Neuronal stem cell (in vitro differentiated cells): ENCODE measurements at regions not wholly inside any gene's neighbourhood (a gene's known extent, or its start where the extent isn't known, plus 50 kb on each side); places are given as distances from the start of the nearest gene placed in this dataset.
A peak's percentile ranks its signal among the peaks of the same experiment; 100 is the strongest.

Experiments
- DNase-seq: peaks from one replicate; pipeline ENCODE4 v3.0.0-alpha.2; 2013; ENCODE audit warnings: low spot score
- H2AFZ ChIP-seq: one replicate; pipeline ENCODE4 v1.6.1; 2013; ENCODE audit warnings: mild to moderate bottlenecking, low read length, inconsistent platforms
- H2AK5ac ChIP-seq: 2 replicates; pipeline ENCODE4 v1.6.1; 2013; ENCODE audit warnings: low read depth, mild to moderate bottlenecking, inconsistent platforms, low read length, moderate library complexity, mixed read lengths
- H2BK120ac ChIP-seq: 2 replicates; pipeline ENCODE4 v1.6.1; 2013; ENCODE audit warnings: low read depth, mild to moderate bottlenecking, inconsistent platforms, low read length, moderate library complexity, mixed read lengths
- H2BK12ac ChIP-seq: one replicate; pipeline ENCODE4 v1.6.1; 2013; ENCODE audit warnings: low read length, inconsistent platforms
- H2BK15ac ChIP-seq: 2 replicates; pipeline ENCODE4 v1.6.1; 2013; ENCODE audit warnings: mild to moderate bottlenecking, low read length, inconsistent platforms, mixed read lengths
- H2BK5ac ChIP-seq: one replicate; pipeline ENCODE4 v1.6.1; 2013; ENCODE audit warnings: inconsistent platforms, mild to moderate bottlenecking, low read length, moderate library complexity
- H3K14ac ChIP-seq: one replicate; pipeline ENCODE4 v1.6.1; 2013; ENCODE audit warnings: low read length, inconsistent platforms
- H3K18ac ChIP-seq: 2 replicates; pipeline ENCODE4 v1.6.1; 2013; ENCODE audit warnings: low read length, inconsistent platforms
- H3K23ac ChIP-seq: 2 replicates; pipeline ENCODE4 v1.6.1; 2013; ENCODE audit warnings: low read depth, mild to moderate bottlenecking, mixed read lengths, low read length, inconsistent platforms; ENCODE audit not compliant: poor library complexity
- H3K27ac ChIP-seq: replicated peaks from 3 replicates; pipeline ENCODE4 v1.5.1; 2013; ENCODE audit warnings: low read length, inconsistent platforms
- H3K27me3 ChIP-seq, 3 experiments: 2 replicates each; pipeline ENCODE4 v1.6.1; 2013; ENCODE audit warnings: low read length in 3 of 3, mild to moderate bottlenecking in 2 of 3, inconsistent platforms in 1 of 3, low read depth in 1 of 3, mixed read lengths in 1 of 3, moderate library complexity in 1 of 3; ENCODE audit not compliant: control insufficient read depth in 3 of 3, insufficient read depth in 3 of 3
- H3K36me3 ChIP-seq, 2 donors: replicated peaks in 1 of 2; 2 replicates each; pipeline ENCODE4 v1.6.1; 2013; ENCODE audit warnings: low read length in 2 of 2; ENCODE audit not compliant: control insufficient read depth in 2 of 2, insufficient read depth in 2 of 2
- H3K4ac ChIP-seq: 2 replicates; pipeline ENCODE4 v1.6.1; 2013; ENCODE audit warnings: inconsistent platforms, mild to moderate bottlenecking, low read length, moderate library complexity
- H3K4me1 ChIP-seq, 2 donors: 1 replicate in 1 of 2; 2 replicates in 1 of 2; pipeline ENCODE4 v1.6.1; 2013; ENCODE audit warnings: low read length in 2 of 2, low read depth in 1 of 2; ENCODE audit not compliant: control insufficient read depth in 2 of 2, insufficient read depth in 1 of 2
- H3K4me2 ChIP-seq: one replicate; pipeline ENCODE4 v1.6.1; 2013; ENCODE audit warnings: mild to moderate bottlenecking, low read length, inconsistent platforms; ENCODE audit not compliant: insufficient read depth, poor library complexity, severe bottlenecking
- H3K4me3 ChIP-seq, 2 donors: 2 replicates each; pipeline ENCODE4 v1.5.1; 2013; ENCODE audit warnings: low read length in 2 of 2, mild to moderate bottlenecking in 2 of 2, inconsistent platforms in 1 of 2, moderate library complexity in 1 of 2
- H3K79me1 ChIP-seq: one replicate; pipeline ENCODE4 v1.6.1; 2013; ENCODE audit warnings: low read depth, mild to moderate bottlenecking, inconsistent platforms, low read length, moderate library complexity
- H3K9ac ChIP-seq: one replicate; pipeline ENCODE4 v1.6.1; 2013; ENCODE audit warnings: mild to moderate bottlenecking, low read depth, low read length, inconsistent platforms; ENCODE audit not compliant: poor library complexity
- H3K9me3 ChIP-seq, 2 donors: replicated peaks in 1 of 2; 2 replicates each; pipeline versions ENCODE3 to v1.6.1; 2013; ENCODE audit warnings: low read length in 2 of 2, mild to moderate bottlenecking in 2 of 2, inconsistent platforms in 1 of 2, low read depth in 1 of 2, mixed read lengths in 1 of 2, moderate library complexity in 1 of 2; ENCODE audit not compliant: control insufficient read depth in 2 of 2, insufficient read depth in 1 of 2
- H4K8ac ChIP-seq: one replicate; pipeline ENCODE4 v1.6.1; 2013; ENCODE audit warnings: low read depth, mild to moderate bottlenecking, inconsistent platforms, low read length, moderate library complexity
- H4K91ac ChIP-seq: one replicate; pipeline ENCODE4 v1.6.1; 2013; ENCODE audit warnings: low read length, low read depth, mild to moderate bottlenecking, inconsistent platforms; ENCODE audit not compliant: poor library complexity
- WGBS, 2 donors: extraction: QIAGEN DNeasy Blood & Tissue Kit; methylation state at CpG; one replicate each; pipeline ENCODE4 v1.1.7; 2013; ENCODE audit warnings: missing lambda C conversion rate in 2 of 2, mixed read lengths in 1 of 2; ENCODE audit not compliant: insufficient read length in 2 of 2, insufficient replicate concordance in 1 of 2; ENCODE audit errors: extremely low coverage in 2 of 2; 5-methylcytosine and 5-hydroxymethylcytosine counted together

DNA sequence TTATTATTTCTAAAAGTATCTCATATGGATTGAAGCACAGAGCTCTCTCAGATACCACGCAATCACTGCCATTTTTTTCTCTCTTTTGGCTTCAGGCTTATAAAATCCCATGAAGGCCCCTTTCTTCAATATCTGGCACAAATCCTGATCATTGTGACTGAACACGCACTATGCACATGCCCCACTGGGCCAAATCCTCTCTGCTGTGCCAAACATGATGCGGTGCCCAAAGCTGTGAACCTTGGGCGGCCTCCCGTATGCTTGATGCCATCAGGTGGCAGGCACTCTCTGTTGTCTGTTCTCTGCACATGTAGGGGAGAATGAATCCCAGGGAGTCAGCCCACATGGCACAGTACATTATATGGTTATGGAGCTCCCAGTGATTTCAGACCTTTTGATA is 375.0 kb upstream of the RGMB start:
- Histone ChIP-seq H3K9ac (no peak overlapping the region), H3K4me3 (no peak overlapping the region), H2BK5ac (no peak overlapping the region), H3K4me1 (no peaks in the 10 kb centered on the region), H2BK15ac (no peak overlapping the region), H3K9me3 (peaks cover 0 to 2% of the 10 kb centered on the region in 2 donors), H3K4ac (no peak overlapping the region), H2AK5ac (no peak overlapping the region), H2AFZ (peak overlapping the region; percentile 23), H3K27me3 (no peaks in the 10 kb centered on the region), H3K79me1 (no peaks in the 10 kb centered on the region), H3K4me2 (no peak overlapping the region), H3K18ac (peak overlapping the region; percentile 79), H3K14ac (no peak overlapping the region), H3K27ac (no peak overlapping the region), H2BK120ac (no peak overlapping the region), H3K23ac (no peak overlapping the region), H4K91ac (no peak overlapping the region), H2BK12ac (no peak overlapping the region), H4K8ac (no peak overlapping the region), H3K36me3 (no peaks in the 10 kb centered on the region)
- DNase-seq = no peak
- no CpG with 5 or more reads among the region's 5 CpGs for WGBS, 2 donors

DNA sequence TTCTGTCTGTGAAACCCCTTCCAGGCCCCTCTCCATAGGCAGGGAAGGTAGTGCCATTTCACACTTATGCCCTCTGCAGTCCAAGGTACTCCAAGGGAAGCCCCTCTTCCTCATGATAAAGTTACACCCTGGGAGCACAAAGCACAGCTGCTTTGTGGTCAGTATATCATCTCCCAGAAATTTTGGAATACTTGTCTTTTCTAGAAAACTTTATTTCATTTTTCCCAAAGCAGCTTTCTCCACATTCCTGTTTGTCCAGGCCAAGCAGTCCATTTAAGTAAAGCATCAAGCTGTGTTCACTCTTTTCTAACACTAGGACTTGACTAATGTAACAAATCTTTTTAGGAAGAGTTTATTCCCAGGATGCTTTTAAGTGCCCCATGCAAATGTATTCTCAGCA is 371.8 kb upstream of the RGMB start:
- Histone ChIP-seq H2AK5ac (no peak overlapping the region), H3K4me1 (no peaks in the 10 kb centered on the region), H3K27me3 (no peaks in the 10 kb centered on the region), H2BK15ac (no peak overlapping the region), H3K4me3 (no peak overlapping the region), H2BK120ac (no peak overlapping the region), H2BK5ac (no peak overlapping the region), H2AFZ (peak overlapping the region; percentile 35), H3K4ac (no peak overlapping the region), H3K18ac (no peak overlapping the region), H2BK12ac (no peak overlapping the region), H3K14ac (no peak overlapping the region), H4K8ac (no peak overlapping the region), H4K91ac (no peak overlapping the region), H3K27ac (no peak overlapping the region), H3K23ac (no peak overlapping the region), H3K9me3 (no peaks in the 10 kb centered on the region), H3K36me3 (no peaks in the 10 kb centered on the region), H3K79me1 (no peaks in the 10 kb centered on the region), H3K4me2 (no peak overlapping the region), H3K9ac (no peak overlapping the region)
- DNase-seq = no peak

DNA sequence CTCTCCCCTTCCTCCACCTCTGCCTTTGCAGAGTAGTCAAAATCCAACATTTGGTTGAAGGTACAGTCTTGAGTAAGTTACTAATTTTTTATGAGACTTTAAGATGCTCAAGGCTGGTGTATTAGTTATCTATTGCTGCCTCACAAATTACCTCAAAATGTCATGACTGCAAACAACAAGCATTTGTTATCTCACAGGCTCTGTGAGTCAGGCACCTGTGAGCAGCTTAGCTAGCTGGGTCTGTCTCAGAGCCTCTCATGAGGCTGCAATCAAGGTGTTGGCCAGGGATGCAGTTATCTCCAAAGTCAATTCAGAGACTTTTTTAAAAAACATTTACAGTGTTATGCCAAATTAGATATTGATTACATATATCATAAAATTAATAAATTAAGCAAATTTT is 371.3 kb upstream of the RGMB start:
- Histone ChIP-seq H3K27ac (no peak overlapping the region), H2BK15ac (no peak overlapping the region), H2AK5ac (no peak overlapping the region), H3K4me3 (no peak overlapping the region), H3K36me3 (no peaks in the 10 kb centered on the region), H3K9ac (no peak overlapping the region), H2BK5ac (no peak overlapping the region), H3K79me1 (no peaks in the 10 kb centered on the region), H3K4me1 (no peaks in the 10 kb centered on the region), H3K23ac (no peak overlapping the region), H2BK120ac (no peak overlapping the region), H3K4me2 (no peak overlapping the region), H2AFZ (peak overlapping the region; percentile 35), H4K8ac (no peak overlapping the region), H3K14ac (no peak overlapping the region), H3K27me3 (no peaks in the 10 kb centered on the region), H3K9me3 (no peaks in the 10 kb centered on the region), H3K18ac (no peak overlapping the region), H2BK12ac (no peak overlapping the region), H4K91ac (no peak overlapping the region), H3K4ac (no peak overlapping the region)
- DNase-seq = no peak

DNA sequence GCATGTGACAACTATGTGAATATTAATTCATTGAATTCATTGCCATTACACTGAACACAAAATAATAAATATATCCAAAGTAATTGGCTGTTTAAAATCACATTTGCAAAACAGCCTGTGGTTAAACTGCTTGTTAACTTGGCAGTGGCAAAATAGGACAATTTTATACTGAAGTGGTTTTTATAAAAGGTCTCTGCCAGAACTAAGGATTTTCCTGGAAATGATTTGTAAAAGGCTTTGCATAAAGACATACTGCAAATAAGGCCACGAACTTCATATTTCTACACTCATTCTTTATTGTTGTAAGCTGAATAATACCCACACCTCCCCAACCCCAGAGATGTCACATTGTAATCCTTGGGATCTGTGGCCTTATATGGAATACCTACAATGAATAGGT is 370.3 kb upstream of the RGMB start:
- Histone ChIP-seq H2BK5ac (no peak overlapping the region), H2BK120ac (no peak overlapping the region), H3K4me2 (no peak overlapping the region), H2BK12ac (no peak overlapping the region), H2BK15ac (no peak overlapping the region), H3K4me1 (no peaks in the 10 kb centered on the region), H3K18ac (no peak overlapping the region), H3K4me3 (no peak overlapping the region), H2AK5ac (no peak overlapping the region), H3K14ac (no peak overlapping the region), H3K9ac (no peak overlapping the region), H2AFZ (no peak overlapping the region), H3K9me3 (no peaks in the 10 kb centered on the region), H3K27me3 (no peaks in the 10 kb centered on the region), H4K91ac (no peak overlapping the region), H3K27ac (no peak overlapping the region), H3K23ac (no peak overlapping the region), H4K8ac (no peak overlapping the region), H3K36me3 (no peaks in the 10 kb centered on the region), H3K4ac (no peak overlapping the region), H3K79me1 (no peaks in the 10 kb centered on the region)
- DNase-seq = no peak
- WGBS, 2 donors = no CpG with 5 or more reads among the region's 1 CpG
